ENCODE measurements at regions not wholly inside any gene's neighbourhood (a gene's known extent, or its start where the extent isn't known, plus 50 kb on each side); places are given as distances from the start of the nearest gene placed in this dataset.

DNA sequence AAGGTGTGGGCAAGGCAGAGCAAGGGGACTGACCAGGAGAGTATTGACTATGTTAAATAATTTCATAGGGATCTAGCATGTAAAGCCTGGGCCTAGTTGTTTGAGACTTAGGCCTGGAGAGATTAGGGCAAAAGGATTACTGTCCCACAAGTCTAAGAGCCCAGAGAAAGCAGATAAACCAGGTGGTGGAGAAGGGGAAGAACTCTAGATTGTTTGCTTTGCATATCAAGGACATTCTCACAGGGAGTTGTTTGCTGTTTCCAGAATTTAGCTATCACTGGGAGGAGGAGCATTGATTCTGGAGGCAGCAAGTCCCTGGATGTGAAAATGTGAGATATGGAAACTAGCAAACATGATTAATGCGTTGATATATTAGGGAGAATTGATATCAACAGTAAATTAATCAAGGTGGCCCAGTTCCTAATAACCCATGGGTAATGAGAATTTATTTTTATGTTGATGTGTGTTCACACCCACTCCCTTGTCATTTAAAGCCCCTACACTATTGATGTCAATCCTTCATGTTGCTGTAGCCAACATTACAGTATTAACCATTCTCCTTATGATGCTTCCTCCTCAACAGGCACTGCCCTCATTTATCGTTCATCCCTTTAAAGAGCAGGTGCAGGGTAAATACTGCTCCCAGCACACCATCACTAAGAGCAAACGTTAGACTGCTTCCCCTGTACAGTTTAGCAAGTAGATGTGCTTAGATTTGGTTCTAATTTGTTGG, 1666.7 kb upstream of the FLRT2 start:
- no peak for TF ChIP-seq POLR2AphosphoS5 (IDR thresholded peaks at IDR 0.05; ENCODE audit: low read depth, low read length)
- TF ChIP-seq TAF1 (IDR thresholded peaks at IDR 0.05; ENCODE audit: low read depth, low read length), result no peak
- no peak for TF ChIP-seq POLR2A (IDR thresholded peaks at IDR 0.05; ENCODE audit: low read depth, low read length)

Data from GM12891 (cell line).